Ishikawa (cell line): ENCODE measurements at regions not wholly inside any gene's neighbourhood (a gene's known extent, or its start where the extent isn't known, plus 50 kb on each side); places are given as distances from the start of the nearest gene placed in this dataset.

Experiments used
- CEBPB ChIP-seq: IDR thresholded peaks from 2 replicates; pipeline ENCODE4 v1.6.1; 2012
- CREB1 ChIP-seq: IDR thresholded peaks from 2 replicates; pipeline ENCODE4 v1.6.1; 2012; ENCODE audit warnings: low read depth
- EGR1 ChIP-seq: IDR thresholded peaks from 2 replicates; pipeline ENCODE4 v1.6.1; 2012
- EP300 ChIP-seq: IDR thresholded peaks from 2 replicates; pipeline ENCODE4 v1.6.1; 2012; ENCODE audit warnings: borderline replicate concordance
- FOXM1 ChIP-seq: IDR thresholded peaks from 2 replicates; pipeline ENCODE4 v1.6.1; 2012; ENCODE audit warnings: low read depth, borderline replicate concordance
- MAX ChIP-seq: IDR thresholded peaks from 2 replicates; pipeline ENCODE4 v1.6.1; 2012
- NFIC ChIP-seq: IDR thresholded peaks from 2 replicates; pipeline ENCODE4 v1.6.1; 2012
- RAD21 ChIP-seq: IDR thresholded peaks from 2 replicates; pipeline ENCODE4 v1.6.1; 2012; ENCODE audit warnings: low read depth
- TAF1 ChIP-seq: IDR thresholded peaks from 2 replicates; pipeline ENCODE4 v1.6.1; 2012; ENCODE audit warnings: low read depth, mild to moderate bottlenecking
- TCF12 ChIP-seq: IDR thresholded peaks from 2 replicates; pipeline ENCODE4 v1.6.1; 2012; ENCODE audit warnings: low read depth
- TEAD4 ChIP-seq: IDR thresholded peaks from 2 replicates; pipeline ENCODE4 v1.6.1; 2012
- USF1 ChIP-seq: IDR thresholded peaks from 2 replicates; pipeline ENCODE4 v1.6.1; 2012
- YY1 ChIP-seq: IDR thresholded peaks from 2 replicates; pipeline ENCODE4 v1.6.1; 2012; ENCODE audit warnings: low read depth
- ZBTB7A ChIP-seq: IDR thresholded peaks from 2 replicates; pipeline ENCODE4 v1.6.1; 2012; ENCODE audit warnings: low read depth
- TF ChIP-seq, protein P1 (sequence below): IDR thresholded peaks from 2 replicates; pipeline ENCODE4 v1.6.1; 2012; ENCODE audit warnings: low read depth, mild to moderate bottlenecking

DNA sequence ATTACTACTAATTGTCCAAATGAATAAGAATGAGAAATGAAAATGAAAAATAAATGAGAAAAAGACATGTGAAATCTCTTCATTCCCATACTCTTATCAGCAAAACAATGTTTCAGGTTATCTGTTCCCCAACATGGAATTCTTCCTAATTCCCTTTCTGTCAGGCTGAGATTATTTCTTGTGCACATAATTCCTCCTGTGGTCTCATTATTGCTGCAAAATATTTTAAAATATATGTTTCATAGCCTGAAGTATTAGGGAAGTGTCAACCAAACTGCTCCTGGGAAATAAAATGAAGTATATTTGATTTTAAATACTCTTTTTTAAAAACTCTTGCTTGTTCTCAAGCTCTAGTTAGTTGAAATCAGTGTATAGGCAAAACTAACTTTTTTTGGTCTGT lies 314.9 kb downstream of the USP25 start:
- TF ChIP-seq USF1 (no peak), NFIC (no peak), ZBTB7A (no peak), MAX (no peak), TEAD4 (no peak), FOXM1 (no peak), CREB1 (no peak), EGR1 (no peak), EP300 (no peak), TAF1 (no peak), YY1 (no peak), TCF12 (no peak), RAD21 (no peak)
- TF ChIP-seq, protein P1, sequence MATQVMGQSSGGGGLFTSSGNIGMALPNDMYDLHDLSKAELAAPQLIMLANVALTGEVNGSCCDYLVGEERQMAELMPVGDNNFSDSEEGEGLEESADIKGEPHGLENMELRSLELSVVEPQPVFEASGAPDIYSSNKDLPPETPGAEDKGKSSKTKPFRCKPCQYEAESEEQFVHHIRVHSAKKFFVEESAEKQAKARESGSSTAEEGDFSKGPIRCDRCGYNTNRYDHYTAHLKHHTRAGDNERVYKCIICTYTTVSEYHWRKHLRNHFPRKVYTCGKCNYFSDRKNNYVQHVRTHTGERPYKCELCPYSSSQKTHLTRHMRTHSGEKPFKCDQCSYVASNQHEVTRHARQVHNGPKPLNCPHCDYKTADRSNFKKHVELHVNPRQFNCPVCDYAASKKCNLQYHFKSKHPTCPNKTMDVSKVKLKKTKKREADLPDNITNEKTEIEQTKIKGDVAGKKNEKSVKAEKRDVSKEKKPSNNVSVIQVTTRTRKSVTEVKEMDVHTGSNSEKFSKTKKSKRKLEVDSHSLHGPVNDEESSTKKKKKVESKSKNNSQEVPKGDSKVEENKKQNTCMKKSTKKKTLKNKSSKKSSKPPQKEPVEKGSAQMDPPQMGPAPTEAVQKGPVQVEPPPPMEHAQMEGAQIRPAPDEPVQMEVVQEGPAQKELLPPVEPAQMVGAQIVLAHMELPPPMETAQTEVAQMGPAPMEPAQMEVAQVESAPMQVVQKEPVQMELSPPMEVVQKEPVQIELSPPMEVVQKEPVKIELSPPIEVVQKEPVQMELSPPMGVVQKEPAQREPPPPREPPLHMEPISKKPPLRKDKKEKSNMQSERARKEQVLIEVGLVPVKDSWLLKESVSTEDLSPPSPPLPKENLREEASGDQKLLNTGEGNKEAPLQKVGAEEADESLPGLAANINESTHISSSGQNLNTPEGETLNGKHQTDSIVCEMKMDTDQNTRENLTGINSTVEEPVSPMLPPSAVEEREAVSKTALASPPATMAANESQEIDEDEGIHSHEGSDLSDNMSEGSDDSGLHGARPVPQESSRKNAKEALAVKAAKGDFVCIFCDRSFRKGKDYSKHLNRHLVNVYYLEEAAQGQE = no peak

DNA sequence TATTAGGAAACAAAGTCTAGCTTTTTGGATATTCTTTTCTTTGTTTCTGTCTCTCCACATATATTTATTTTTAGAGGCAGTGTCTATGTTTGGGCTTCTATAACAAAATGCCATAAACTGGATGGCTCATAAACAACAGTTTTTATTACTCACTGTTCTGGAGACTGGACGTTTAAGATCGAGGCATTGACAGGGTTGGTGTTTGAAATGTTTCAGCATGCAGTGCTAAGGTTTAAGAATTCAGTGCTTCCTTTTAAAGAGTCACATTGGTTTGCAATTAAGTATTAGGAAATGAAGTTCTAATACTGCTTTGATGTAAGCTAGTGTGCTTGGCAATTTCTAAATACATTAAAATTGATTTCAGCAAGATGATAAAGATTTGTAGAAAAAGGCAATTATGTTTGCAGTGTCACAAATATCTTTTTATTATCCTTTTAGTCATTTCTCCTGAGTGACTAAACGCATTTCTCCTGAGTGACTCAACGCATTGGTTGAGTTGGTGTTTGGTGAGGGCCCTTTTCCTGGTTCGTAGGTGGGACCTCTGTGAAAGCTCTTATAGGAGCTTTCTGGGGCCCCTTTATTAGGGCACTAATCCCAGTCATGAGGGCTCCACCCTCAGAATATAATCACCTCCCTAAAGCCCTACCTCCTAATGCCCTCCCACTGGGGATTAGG lies 317.0 kb downstream of the USP25 start:
- TF ChIP-seq USF1 (no peak), MAX (no peak), FOXM1 (no peak), CREB1 (no peak)

- TF ChIP-seq EP300 = no peak
- no peak for TF ChIP-seq TCF12
- TF ChIP-seq FOXM1 = no peak
- TF ChIP-seq EGR1 = no peak
- no peak for TF ChIP-seq YY1
- TF ChIP-seq TEAD4 = no peak
- TF ChIP-seq, protein P1 = no peak
- no peak for TF ChIP-seq MAX
- TF ChIP-seq CREB1 = no peak
- TF ChIP-seq ZBTB7A = no peak
- TF ChIP-seq CEBPB = no peak
- TF ChIP-seq TAF1 = no peak
- TF ChIP-seq NFIC = no peak
- no peak for TF ChIP-seq RAD21
- no peak for TF ChIP-seq USF1
Measured at GRCh38 chr21:16047904-16048303, 318.1 kb downstream of the USP25 start.

GRCh38 chr21:16055014-16055413 lies 325.2 kb downstream of the USP25 start:
- TF ChIP-seq TEAD4 = no peak
- TF ChIP-seq USF1 = no peak
- TF ChIP-seq RAD21 = no peak
- TF ChIP-seq, protein P1 = no peak
- no peak for TF ChIP-seq YY1
